ENCODE measurements at regions not wholly inside any gene's neighbourhood (a gene's known extent, or its start where the extent isn't known, plus 50 kb on each side); places are given as distances from the start of the nearest gene placed in this dataset.

DNA sequence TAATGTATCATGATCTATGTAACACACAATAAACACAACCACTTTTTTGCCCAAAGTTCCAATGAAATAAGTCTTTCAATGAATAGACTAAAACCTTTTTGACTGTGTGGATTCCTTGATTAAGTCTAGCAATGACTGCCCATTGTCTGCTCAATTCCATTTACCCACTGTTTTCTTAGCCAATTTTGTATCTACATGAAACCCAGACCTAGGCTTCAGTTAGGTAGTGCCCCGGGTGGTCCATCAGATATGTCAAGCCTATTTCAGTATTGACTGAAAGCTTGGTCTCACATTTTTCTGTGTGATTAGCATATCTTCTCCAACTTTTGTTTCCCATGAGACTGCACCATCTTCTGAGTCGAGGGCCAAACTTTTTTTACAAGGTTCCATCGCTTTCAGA, 615.0 kb downstream of the C6orf118 start:
- TF ChIP-seq, protein P1, sequence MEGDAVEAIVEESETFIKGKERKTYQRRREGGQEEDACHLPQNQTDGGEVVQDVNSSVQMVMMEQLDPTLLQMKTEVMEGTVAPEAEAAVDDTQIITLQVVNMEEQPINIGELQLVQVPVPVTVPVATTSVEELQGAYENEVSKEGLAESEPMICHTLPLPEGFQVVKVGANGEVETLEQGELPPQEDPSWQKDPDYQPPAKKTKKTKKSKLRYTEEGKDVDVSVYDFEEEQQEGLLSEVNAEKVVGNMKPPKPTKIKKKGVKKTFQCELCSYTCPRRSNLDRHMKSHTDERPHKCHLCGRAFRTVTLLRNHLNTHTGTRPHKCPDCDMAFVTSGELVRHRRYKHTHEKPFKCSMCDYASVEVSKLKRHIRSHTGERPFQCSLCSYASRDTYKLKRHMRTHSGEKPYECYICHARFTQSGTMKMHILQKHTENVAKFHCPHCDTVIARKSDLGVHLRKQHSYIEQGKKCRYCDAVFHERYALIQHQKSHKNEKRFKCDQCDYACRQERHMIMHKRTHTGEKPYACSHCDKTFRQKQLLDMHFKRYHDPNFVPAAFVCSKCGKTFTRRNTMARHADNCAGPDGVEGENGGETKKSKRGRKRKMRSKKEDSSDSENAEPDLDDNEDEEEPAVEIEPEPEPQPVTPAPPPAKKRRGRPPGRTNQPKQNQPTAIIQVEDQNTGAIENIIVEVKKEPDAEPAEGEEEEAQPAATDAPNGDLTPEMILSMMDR (IDR thresholded peaks at IDR 0.05; ENCODE audit: poor library complexity, severe bottlenecking), result no peak
- TF ChIP-seq POLR2AphosphoS5 (IDR thresholded peaks at IDR 0.05) (no peak), RAD21 (conservative IDR thresholded peaks at IDR 0.05) (no peak), MXI1 (conservative IDR thresholded peaks at IDR 0.05; ENCODE audit: poor library complexity, severe bottlenecking) (no peak)

Measured in neural cell (in vitro differentiated cells).